CD4-positive, alpha-beta T cell treated with Interleukin-4 for 4 hours (primary cell): ENCODE measurements at regions not wholly inside any gene's neighbourhood (a gene's known extent, or its start where the extent isn't known, plus 50 kb on each side); places are given as distances from the start of the nearest gene placed in this dataset.
"Not testable (repeated sequence)": the region's sequence is repeated elsewhere in the genome, so short reads cannot be mapped to it uniquely, and the experiment has no call there.

Experiments
- DNase-seq: peaks from one replicate; pipeline ENCODE4 v3.0.0-alpha.2; 2020

- DNase-seq, result peak; percentile 11
These were observed 219.4 kb downstream of the MREG start for GRCh38 chr2:215793747-215794595.

GRCh38 chr2:215791481-215791937 lies 221.8 kb downstream of the MREG start:
- no peak for DNase-seq

GRCh38 chr2:215790523-215791421 lies 222.6 kb downstream of the MREG start:
- no peak for DNase-seq

- DNase-seq, result no peak
These were observed 225.7 kb downstream of the MREG start for GRCh38 chr2:215787565-215788178.

GRCh38 chr2:215787025-215787424 lies 226.3 kb downstream of the MREG start:
- no peak for DNase-seq

- no peak for DNase-seq
These were observed 229.0 kb downstream of the MREG start for GRCh38 chr2:215784371-215784783.

GRCh38 chr2:215783640-215784039 lies 229.7 kb downstream of the MREG start:
- not testable (repeated sequence) for DNase-seq

GRCh38 chr2:215782965-215783364 lies 230.4 kb downstream of the MREG start:
- no peak for DNase-seq

- DNase-seq, result no peak
These were observed 231.1 kb downstream of the MREG start for GRCh38 chr2:215782295-215782694.

- no peak for DNase-seq
These were observed 232.3 kb downstream of the MREG start for GRCh38 chr2:215780907-215781685.

GRCh38 chr2:215780313-215780712 lies 233.0 kb downstream of the MREG start:
- DNase-seq, result no peak

GRCh38 chr2:215779912-215780311 lies 233.4 kb downstream of the MREG start:
- DNase-seq, result no peak

- no peak for DNase-seq
These were observed 235.8 kb downstream of the MREG start for GRCh38 chr2:215777465-215778044.

GRCh38 chr2:215775106-215775505 lies 238.2 kb downstream of the MREG start:
- no peak for DNase-seq

- DNase-seq, result no peak
These were observed 239.6 kb downstream of the MREG start for GRCh38 chr2:215773728-215774127.

GRCh38 chr2:215772634-215773563 lies 240.5 kb downstream of the MREG start:
- no peak for DNase-seq

GRCh38 chr2:215772003-215772402 lies 241.3 kb downstream of the MREG start:
- no peak for DNase-seq

- no peak for DNase-seq
These were observed 242.1 kb downstream of the MREG start for GRCh38 chr2:215771241-215771640.

- no peak for DNase-seq
These were observed 242.7 kb downstream of the MREG start for GRCh38 chr2:215770668-215771067.

GRCh38 chr2:215769246-215769645 lies 244.1 kb downstream of the MREG start:
- DNase-seq, result no peak

- DNase-seq, result no peak
These were observed 245.7 kb downstream of the MREG start for GRCh38 chr2:215767625-215768024.
